Thoracic aorta (tissue), 2 donors: ENCODE measurements at regions not wholly inside any gene's neighbourhood (a gene's known extent, or its start where the extent isn't known, plus 50 kb on each side); places are given as distances from the start of the nearest gene placed in this dataset.

Experiments used
- ATAC-seq: fragments of 150-250 bp; one replicate; pipeline ENCODE4 v1.8.0; 2017; ENCODE audit warnings: low read depth; ENCODE audit not compliant: insufficient number of reproducible peaks, low FRiP score
- DNase-seq: peaks from one replicate; pipeline ENCODE4 v3.0.0-alpha.2; 2020; ENCODE audit warnings: low spot score
- H3K27ac ChIP-seq, 2 donors: fragments of 200-600 bp; sonication (generic); 1 replicate in 1 of 2; 2 replicates in 1 of 2; pipeline ENCODE4 v1.5.1; 2016; ENCODE audit warnings: mild to moderate bottlenecking in 2 of 2, moderate library complexity in 2 of 2
- H3K27me3 ChIP-seq: fragments of 200-600 bp; sonication (generic); replicated peaks from 2 replicates; pipeline ENCODE4 v1.6.0; 2016; ENCODE audit warnings: mild to moderate bottlenecking; ENCODE audit not compliant: insufficient read depth
- H3K36me3 ChIP-seq: fragments of 200-600 bp; sonication (generic); one replicate; pipeline ENCODE4 v1.5.1; 2016
- H3K4me1 ChIP-seq, 2 donors: fragments of 200-600 bp; sonication (generic); 1 replicate in 1 of 2; 2 replicates in 1 of 2; pipeline versions ENCODE4 v1.5.1 to v1.6.0; 2016; ENCODE audit warnings: low read depth in 2 of 2, mild to moderate bottlenecking in 1 of 2; ENCODE audit not compliant: control insufficient read depth in 1 of 2
- H3K4me3 ChIP-seq: fragments of 200-600 bp; sonication (generic); 2 replicates; pipeline ENCODE4 v1.5.1; 2016; ENCODE audit warnings: mild to moderate bottlenecking
- H3K9me3 ChIP-seq: fragments of 200-600 bp; sonication (generic); 2 replicates; pipeline ENCODE4 v1.5.1; 2016
- CTCF ChIP-seq: fragments of 200-600 bp; sonication (generic); IDR thresholded peaks from one replicate; pipeline ENCODE4 v1.5.1; 2019; ENCODE audit warnings: antibody characterized with exemption

DNA sequence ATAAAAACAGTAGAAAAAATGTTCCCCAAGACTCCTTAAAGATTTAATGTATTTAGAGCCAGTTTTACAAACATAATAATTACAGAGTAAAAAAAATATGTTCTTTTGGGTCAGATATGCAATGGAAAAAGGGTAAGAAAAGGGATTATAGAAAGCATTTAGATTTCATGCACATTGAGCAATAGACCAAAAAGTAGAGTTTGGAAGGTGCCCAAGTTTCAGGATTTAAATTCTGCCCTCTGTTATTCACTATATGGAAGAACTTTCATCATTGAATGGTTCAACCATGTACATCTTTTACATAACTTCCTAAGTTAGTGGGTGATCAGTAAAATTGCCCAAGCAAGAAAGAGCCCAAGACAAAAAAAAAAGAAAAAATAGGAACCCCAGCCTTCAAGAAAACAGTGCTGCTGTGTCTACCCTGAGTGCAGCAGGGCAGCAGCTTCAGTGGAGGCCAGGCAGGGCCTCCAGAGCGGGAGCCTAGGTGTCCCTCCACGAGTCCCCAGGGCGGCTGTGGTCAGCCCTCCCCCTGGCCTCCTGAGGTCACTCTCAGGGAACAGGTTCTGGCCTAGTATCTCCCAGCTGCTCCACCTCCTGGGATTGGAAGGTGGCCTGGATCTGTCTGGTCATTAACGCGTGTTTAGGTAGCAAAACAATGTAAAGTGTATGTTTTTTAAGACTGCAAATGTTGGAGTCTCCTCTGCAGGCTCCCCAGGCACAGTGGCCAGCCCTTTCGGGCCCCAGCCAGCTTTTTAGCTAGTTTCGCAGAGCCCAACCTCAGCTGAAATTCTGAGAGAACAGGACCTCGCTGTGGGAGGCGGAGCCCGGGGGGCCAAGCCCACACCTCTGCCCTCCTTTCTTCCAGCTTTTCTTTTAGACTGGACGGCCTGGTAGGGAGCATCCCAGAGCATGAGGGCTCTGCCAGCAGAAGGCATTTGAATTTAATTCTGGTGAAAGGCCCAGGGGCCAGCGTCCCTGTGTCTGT, 77.3 kb downstream of the TEX51 start:
- no peak for TF ChIP-seq CTCF

DNA sequence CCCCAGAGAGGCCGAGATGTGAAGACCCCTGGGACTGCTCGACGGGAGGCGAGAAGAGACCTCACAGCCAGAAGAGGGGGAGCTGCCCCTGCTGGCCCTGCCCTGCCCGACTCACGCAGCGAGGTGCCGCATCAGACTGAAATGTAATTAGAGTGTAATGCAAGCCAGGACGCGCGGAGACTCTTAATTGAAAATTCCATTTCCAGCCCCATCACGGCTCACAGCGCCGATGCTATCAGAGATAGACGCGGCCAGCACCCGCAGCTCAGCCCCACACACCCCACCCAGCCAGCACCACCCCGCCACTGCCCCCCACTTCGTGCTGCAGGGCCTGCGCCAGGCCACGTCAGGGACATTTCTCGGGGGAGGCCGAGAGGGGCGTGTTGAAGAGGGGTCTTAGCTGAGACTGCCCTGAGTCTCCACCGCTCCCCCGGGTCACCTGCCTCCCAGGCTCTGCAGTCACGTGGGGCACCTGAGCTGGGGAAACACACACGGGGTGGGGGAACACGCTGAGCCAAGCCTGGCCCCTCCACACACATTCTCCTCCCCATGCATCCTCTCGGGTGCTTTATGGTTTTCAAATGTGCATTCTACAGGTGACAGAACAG, 78.1 kb downstream of the TEX51 start:
- no peak for ATAC-seq
- no peak for TF ChIP-seq CTCF
- peaks cover 4% of the 10 kb centered on the region in 2 donors for H3K4me1 ChIP-seq
- H3K36me3 ChIP-seq: no peaks in the 10 kb centered on the region
- H3K9me3 ChIP-seq: no peaks in the 10 kb centered on the region
- no peak overlapping the region for H3K4me3 ChIP-seq
- no peaks in the 10 kb centered on the region for H3K27me3 ChIP-seq
- no peak for DNase-seq
- H3K27ac ChIP-seq: no peak overlapping the region

More for the DNA sequence above, 77.3 kb downstream of the TEX51 start:
- Histone ChIP-seq H3K4me1 (peaks cover 4% of the 10 kb centered on the region in 2 donors), H3K27ac (no peak overlapping the region), H3K4me3 (no peak overlapping the region), H3K36me3 (no peaks in the 10 kb centered on the region), H3K27me3 (no peaks in the 10 kb centered on the region), H3K9me3 (no peaks in the 10 kb centered on the region)
- ATAC-seq (no peak), DNase-seq (no peak)

DNA sequence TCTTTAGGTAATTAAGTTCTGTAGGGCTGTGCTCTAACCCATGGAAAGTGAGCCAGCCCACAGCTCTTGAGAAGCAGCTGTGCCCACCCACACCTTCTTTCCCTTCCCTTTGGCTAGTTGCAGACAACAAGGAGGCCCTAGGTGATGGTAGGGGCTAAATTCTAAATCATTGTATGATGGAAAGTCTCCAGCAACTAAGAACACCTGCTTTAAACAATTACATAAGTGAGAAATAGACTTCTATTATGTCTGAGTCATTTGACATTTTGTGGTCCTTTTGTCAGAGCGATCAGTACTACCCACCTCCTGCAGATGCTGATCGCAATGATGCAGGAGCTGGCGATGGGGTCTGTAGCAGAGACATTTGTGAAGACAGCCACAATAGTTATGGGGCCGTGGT, 79.6 kb downstream of the TEX51 start:
- ATAC-seq: no peak
- Histone ChIP-seq H3K9me3 (no peaks in the 10 kb centered on the region), H3K27me3 (no peaks in the 10 kb centered on the region)

GRCh38 chr2:126979039-126980003, 80.6 kb downstream of the TEX51 start:
- Histone ChIP-seq H3K27ac (no peak overlapping the region), H3K27me3 (no peaks in the 10 kb centered on the region), H3K4me1 (no peaks in the 10 kb centered on the region), H3K36me3 (no peaks in the 10 kb centered on the region), H3K4me3 (no peak overlapping the region), H3K9me3 (no peaks in the 10 kb centered on the region)
- no peak for TF ChIP-seq CTCF
- ATAC-seq (no peak), DNase-seq (no peak)

More for the DNA sequence above, 79.6 kb downstream of the TEX51 start:
- no peak overlapping the region for H3K4me3 ChIP-seq
- no peaks in the 10 kb centered on the region for H3K36me3 ChIP-seq
- H3K27ac ChIP-seq: no peak overlapping the region
- DNase-seq: no peak
- H3K4me1 ChIP-seq: no peaks in the 10 kb centered on the region
- no peak for TF ChIP-seq CTCF
